K562 (cell line): ENCODE measurements at regions not wholly inside any gene's neighbourhood (a gene's known extent, or its start where the extent isn't known, plus 50 kb on each side); places are given as distances from the start of the nearest gene placed in this dataset.

ENCODE experiments used
- EZH2 ChIP-seq: IDR thresholded peaks from 2 replicates; pipeline ENCODE4 v1.6.1; 2012; ENCODE audit warnings: low read depth, mild to moderate bottlenecking, inconsistent platforms, low read length, borderline replicate concordance
- HNRNPUL1 ChIP-seq: fragments of 200-400 bp; formaldehyde crosslinking; IDR thresholded peaks from 2 replicates; pipeline ENCODE4 v1.6.1; 2017; ENCODE audit warnings: low read length
- KAT7 ChIP-seq: sonication (generic); formaldehyde crosslinking; IDR thresholded peaks from 2 replicates; pipeline ENCODE4 v1.8.0; 2022; ENCODE audit warnings: missing genetic modification reagents, mild to moderate bottlenecking, borderline replicate concordance
- MTA2 ChIP-seq: fragments of 450-650 bp; IDR thresholded peaks from 2 replicates; pipeline ENCODE4 v1.6.1; 2016; ENCODE audit warnings: low read depth
- NFE2 ChIP-seq: IDR thresholded peaks from 2 replicates; pipeline ENCODE4 v1.6.1; 2014; ENCODE audit warnings: antibody characterized with exemption, low read depth
- PCBP1 ChIP-seq: fragments of 200-400 bp; formaldehyde crosslinking; IDR thresholded peaks from 2 replicates; pipeline ENCODE4 v1.6.1; 2018; ENCODE audit warnings: mild to moderate bottlenecking, low read depth, low read length; ENCODE audit not compliant: poor library complexity, severe bottlenecking
- SMARCA5 ChIP-seq: fragments of 450-650 bp; IDR thresholded peaks from 2 replicates; pipeline ENCODE4 v1.6.1; 2016
- TEAD4 ChIP-seq, 2 experiments: sonication (generic) in 1 of 2; formaldehyde crosslinking in 1 of 2; IDR thresholded peaks; 2 replicates each; pipeline versions ENCODE4 v1.6.1 to v1.8.0; 2012 to 2022; ENCODE audit warnings: borderline replicate concordance in 1 of 2, inconsistent platforms in 1 of 2, low read length in 1 of 2, mild to moderate bottlenecking in 1 of 2, missing genetic modification reagents in 1 of 2
- ZNF253 ChIP-seq: fragments of 250-450 bp; sonication (Bioruptor Pico); conservative IDR thresholded peaks from 2 replicates; pipeline ENCODE4 v1.6.1; 2021; ENCODE audit warnings: mild to moderate bottlenecking
- ZNF778 ChIP-seq: fragments of 450-650 bp; formaldehyde crosslinking; IDR thresholded peaks from 2 replicates; pipeline ENCODE4 v1.4.0; 2020; ENCODE audit warnings: mild to moderate bottlenecking, moderate library complexity
- TF ChIP-seq, protein P1 (sequence below): fragments of 150-350 bp; conservative IDR thresholded peaks from 2 replicates; pipeline ENCODE4 v1.6.1; 2014; ENCODE audit warnings: low read length

DNA sequence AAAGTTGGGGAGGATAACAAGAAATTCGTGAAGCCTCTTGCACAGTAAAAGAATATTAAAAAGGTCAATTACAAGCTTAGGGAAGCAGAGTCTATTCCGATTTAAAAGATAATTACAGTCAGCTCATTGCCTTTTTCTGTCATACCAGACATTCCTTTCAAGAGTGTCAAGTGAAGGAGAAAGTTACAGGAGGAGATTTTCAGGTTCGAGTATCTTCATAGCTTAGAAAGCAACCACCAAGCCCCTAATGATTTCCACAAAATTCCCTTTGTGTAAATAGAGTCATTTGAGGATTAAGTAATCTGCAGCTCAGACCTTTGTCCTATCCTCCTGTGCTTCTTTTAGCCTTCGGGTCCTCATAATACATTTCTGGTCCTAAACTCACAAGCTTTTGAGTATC, 414.9 kb downstream of the CDH2 start:
- no peak for TF ChIP-seq ZNF778
- no peak for TF ChIP-seq PCBP1
- no peak for TF ChIP-seq EZH2
- TF ChIP-seq TEAD4 (IDR thresholded peaks at IDR 0.05; ENCODE audit: low read length), result no peak
- TF ChIP-seq TEAD4 (CRISPR knock-in tag; IDR thresholded peaks at IDR 0.05; ENCODE audit: borderline replicate concordance), result no peak
- TF ChIP-seq ZNF253, result no peak
- no peak for TF ChIP-seq MTA2
- TF ChIP-seq NFE2, result no peak
- no peak for TF ChIP-seq SMARCA5
- no peak for TF ChIP-seq KAT7 (CRISPR knock-in tag)
- no peak for TF ChIP-seq HNRNPUL1
- TF ChIP-seq, protein P1, sequence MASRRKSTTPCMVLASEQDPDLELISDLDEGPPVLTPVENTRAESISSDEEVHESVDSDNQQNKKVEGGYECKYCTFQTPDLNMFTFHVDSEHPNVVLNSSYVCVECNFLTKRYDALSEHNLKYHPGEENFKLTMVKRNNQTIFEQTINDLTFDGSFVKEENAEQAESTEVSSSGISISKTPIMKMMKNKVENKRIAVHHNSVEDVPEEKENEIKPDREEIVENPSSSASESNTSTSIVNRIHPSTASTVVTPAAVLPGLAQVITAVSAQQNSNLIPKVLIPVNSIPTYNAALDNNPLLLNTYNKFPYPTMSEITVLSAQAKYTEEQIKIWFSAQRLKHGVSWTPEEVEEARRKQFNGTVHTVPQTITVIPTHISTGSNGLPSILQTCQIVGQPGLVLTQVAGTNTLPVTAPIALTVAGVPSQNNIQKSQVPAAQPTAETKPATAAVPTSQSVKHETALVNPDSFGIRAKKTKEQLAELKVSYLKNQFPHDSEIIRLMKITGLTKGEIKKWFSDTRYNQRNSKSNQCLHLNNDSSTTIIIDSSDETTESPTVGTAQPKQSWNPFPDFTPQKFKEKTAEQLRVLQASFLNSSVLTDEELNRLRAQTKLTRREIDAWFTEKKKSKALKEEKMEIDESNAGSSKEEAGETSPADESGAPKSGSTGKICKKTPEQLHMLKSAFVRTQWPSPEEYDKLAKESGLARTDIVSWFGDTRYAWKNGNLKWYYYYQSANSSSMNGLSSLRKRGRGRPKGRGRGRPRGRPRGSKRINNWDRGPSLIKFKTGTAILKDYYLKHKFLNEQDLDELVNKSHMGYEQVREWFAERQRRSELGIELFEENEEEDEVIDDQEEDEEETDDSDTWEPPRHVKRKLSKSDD, result no peak
